HepG2 (cell line): ENCODE measurements at regions not wholly inside any gene's neighbourhood (a gene's known extent, or its start where the extent isn't known, plus 50 kb on each side); places are given as distances from the start of the nearest gene placed in this dataset.

Experiments used
- ATAC-seq: fragments of 200-7000 bp; cut with Tn5 transposase; 3 replicates; pipeline ENCODE4 v1.9.1; 2020; ENCODE audit warnings: mild to moderate bottlenecking, moderate library complexity
- BruUV-seq: library from RNA; stranded (reverse); fragments of 400-500 nt; replicated peaks from 2 replicates; lab custom pipeline; 2021; lab: Mats Ljungman, UMichigan
- CTCF ChIA-PET: fragments of 300-600 bp; formaldehyde crosslinking; extraction: SDS; loops from one replicate; lab custom pipeline; 2021; ENCODE audit warnings: low total read pairs, inconsistent platforms, low intra/inter-chr PET ratio; lab: Yijun Ruan, JAX
- POLR2A ChIA-PET: fragments of 350-600 bp; sonication (Branson Sonifier 250); formaldehyde crosslinking; loops from one replicate; lab custom pipeline; 2020; ENCODE audit warnings: antibody characterized with exemption, inconsistent platforms; lab: Yijun Ruan, JAX
- DNase-seq: peaks from one replicate; pipeline ENCODE4 v3.0.0-alpha.2; 2015; ENCODE audit warnings: low spot score
- FAIRE-seq: peaks from 3 replicates; lab custom pipeline; 2011; peaks lifted over from hg19 to GRCh38; lab: Jason Lieb, UNC
- H2AFZ ChIP-seq: one replicate; pipeline ENCODE4 v1.6.1; 2011; ENCODE audit warnings: low read length, inconsistent platforms
- H3K27ac ChIP-seq: fragments of 300-600 bp; 3 replicates; pipeline ENCODE4 v1.8.0; 2011; ENCODE audit warnings: mixed run types, mild to moderate bottlenecking, mixed read lengths, low read length, inconsistent platforms; ENCODE audit not compliant: insufficient read depth; ENCODE audit errors: extremely low read length
- H3K27me3 ChIP-seq, 2 experiments: fragments of 200-600 bp in 1 of 2; 2 replicates in 1 of 2; 3 replicates in 1 of 2; pipeline versions ENCODE4 v1.6.0 to v1.8.0; 2011; ENCODE audit warnings: low read length in 2 of 2, mild to moderate bottlenecking in 2 of 2, moderate library complexity in 2 of 2, inconsistent platforms in 1 of 2; ENCODE audit not compliant: insufficient read depth in 2 of 2, control insufficient read depth in 1 of 2
- H3K36me3 ChIP-seq, 2 experiments: fragments of 200-600 bp in 1 of 2; replicated peaks in 1 of 2; 2 replicates in 1 of 2; 3 replicates in 1 of 2; pipeline versions ENCODE4 v1.5.1 to v1.8.0; 2011; ENCODE audit warnings: low read length in 2 of 2, inconsistent platforms in 1 of 2; ENCODE audit not compliant: insufficient read depth in 2 of 2, control insufficient read depth in 1 of 2
- H3K4me1 ChIP-seq: 2 replicates; pipeline ENCODE4 v1.5.1; 2012; ENCODE audit warnings: low read length, inconsistent platforms; ENCODE audit not compliant: insufficient read depth
- H3K4me2 ChIP-seq: 2 replicates; pipeline ENCODE4 v1.6.0; 2011; ENCODE audit warnings: low read depth, low read length, inconsistent platforms
- H3K4me3 ChIP-seq, 3 experiments: fragments of 200-600 bp in 1 of 3; sonication (generic), shearing (Covaris generic) in 1 of 3; replicated peaks in 1 of 3; 2 replicates each; pipeline ENCODE4 v1.5.1; 2011 to 2016; ENCODE audit warnings: low read length in 3 of 3, inconsistent platforms in 2 of 3, low read depth in 2 of 3, mild to moderate bottlenecking in 2 of 3, control low read depth in 1 of 3, mixed read lengths in 1 of 3; ENCODE audit not compliant: insufficient read depth in 1 of 3
- H3K79me2 ChIP-seq: one replicate; pipeline ENCODE4 v1.6.1; 2011; ENCODE audit warnings: low read length, inconsistent platforms; ENCODE audit not compliant: insufficient read depth
- H3K9ac ChIP-seq: 2 replicates; pipeline ENCODE4 v1.6.0; 2011; ENCODE audit warnings: mild to moderate bottlenecking, low read depth, low read length, inconsistent platforms; ENCODE audit not compliant: insufficient read depth
- H3K9me3 ChIP-seq: 2 replicates; pipeline ENCODE4 v1.5.1; 2012; ENCODE audit warnings: mild to moderate bottlenecking, low read length
- H4K20me1 ChIP-seq: 2 replicates; pipeline ENCODE4 v1.6.0; 2011; ENCODE audit warnings: inconsistent platforms, mild to moderate bottlenecking, low read length, moderate library complexity; ENCODE audit not compliant: insufficient read depth
- ATF2 ChIP-seq: sonication (generic); formaldehyde crosslinking; IDR thresholded peaks from 2 replicates; pipeline ENCODE4 v1.4.0; 2020; ENCODE audit warnings: missing genetic modification reagents
- ATF4 ChIP-seq, 2 experiments: fragments of 450-650 bp in 1 of 2; sonication (generic) in 1 of 2; formaldehyde crosslinking; IDR thresholded peaks; 2 replicates each; pipeline versions ENCODE4 v1.5.0 to v1.8.0; 2020 to 2022; ENCODE audit warnings: mild to moderate bottlenecking in 1 of 2, missing genetic modification reagents in 1 of 2
- DR1 ChIP-seq: sonication (generic); formaldehyde crosslinking; IDR thresholded peaks from 2 replicates; pipeline ENCODE4 v1.8.0; 2021; ENCODE audit warnings: mild to moderate bottlenecking, missing genetic modification reagents, inconsistent platforms
- FOSL2 ChIP-seq: sonication (generic); formaldehyde crosslinking; IDR thresholded peaks from 2 replicates; pipeline ENCODE4 v1.4.0; 2020; ENCODE audit warnings: missing genetic modification reagents
- MAFG ChIP-seq: sonication (generic); formaldehyde crosslinking; IDR thresholded peaks from 2 replicates; pipeline ENCODE4 v1.5.1; 2020; ENCODE audit warnings: mild to moderate bottlenecking, missing genetic modification reagents
- MED1 ChIP-seq: sonication (generic); formaldehyde crosslinking; IDR thresholded peaks from 2 replicates; pipeline ENCODE4 v1.4.0; 2020; ENCODE audit warnings: missing genetic modification reagents
- MLLT10 ChIP-seq: sonication (generic); formaldehyde crosslinking; IDR thresholded peaks from 2 replicates; pipeline ENCODE4 v1.4.0; 2020; ENCODE audit warnings: missing genetic modification reagents
- MXD3 ChIP-seq: IDR thresholded peaks from 2 replicates; pipeline ENCODE4 v1.6.1; 2016; ENCODE audit warnings: mild to moderate bottlenecking, missing biosample characterization, missing genetic modification reagents
- NFE2L2 ChIP-seq: fragments of 150-350 bp; IDR thresholded peaks from 2 replicates; pipeline ENCODE4 v1.6.1; 2014; ENCODE audit warnings: low read length
- PHF20 ChIP-seq: sonication (generic); formaldehyde crosslinking; IDR thresholded peaks from 2 replicates; pipeline ENCODE4 v1.5.0; 2020; ENCODE audit warnings: mild to moderate bottlenecking, missing genetic modification reagents
- RCOR2 ChIP-seq: IDR thresholded peaks from 2 replicates; pipeline ENCODE4 v1.6.1; 2016; ENCODE audit warnings: missing biosample characterization, missing genetic modification reagents
- THAP7 ChIP-seq: sonication (generic); formaldehyde crosslinking; IDR thresholded peaks from 2 replicates; pipeline ENCODE4 v1.8.1; 2023; ENCODE audit warnings: mild to moderate bottlenecking, missing genetic modification reagents
- TMF1 ChIP-seq: sonication (generic); formaldehyde crosslinking; IDR thresholded peaks from 2 replicates; pipeline ENCODE4 v1.8.1; 2022; ENCODE audit warnings: low read depth, missing genetic modification reagents
- TRIM24 ChIP-seq: sonication (generic); formaldehyde crosslinking; IDR thresholded peaks from 2 replicates; pipeline ENCODE4 v1.8.0; 2022; ENCODE audit warnings: mild to moderate bottlenecking, missing genetic modification reagents
- ZKSCAN8 ChIP-seq: IDR thresholded peaks from 2 replicates; pipeline ENCODE4 v1.6.1; 2016; ENCODE audit warnings: borderline replicate concordance, missing genetic modification reagents, missing compliant biosample characterization
- ZNF180 ChIP-seq: sonication (generic); formaldehyde crosslinking; IDR thresholded peaks from 2 replicates; pipeline ENCODE4 v1.4.0; 2020; ENCODE audit warnings: low read depth, missing genetic modification reagents, borderline replicate concordance
- ZNF605 ChIP-seq: sonication (generic); formaldehyde crosslinking; IDR thresholded peaks from 2 replicates; pipeline ENCODE4 v1.8.0; 2022; ENCODE audit warnings: mild to moderate bottlenecking, missing genetic modification reagents
- ZNF747 ChIP-seq: sonication (generic); formaldehyde crosslinking; IDR thresholded peaks from 2 replicates; pipeline ENCODE4 v1.8.1; 2023; ENCODE audit warnings: missing genetic modification reagents, mild to moderate bottlenecking, borderline replicate concordance
- ZNF792 ChIP-seq: IDR thresholded peaks from 2 replicates; pipeline ENCODE4 v1.6.1; 2016
- ZNF878 ChIP-seq: sonication (generic); formaldehyde crosslinking; IDR thresholded peaks from 2 replicates; pipeline ENCODE4 v1.8.1; 2023; ENCODE audit warnings: mild to moderate bottlenecking, missing genetic modification reagents, moderate library complexity
- WGBS: methylation state at CpG from one replicate; pipeline ENCODE4 v1.1.6; 2017; ENCODE audit warnings: low lambda C conversion rate; 5-methylcytosine and 5-hydroxymethylcytosine counted together
- in situ Hi-C: cut with HindIII; loops from 2 replicates; pipeline ENCODE4 v1.10.0; 2017; ENCODE audit warnings: low pct_unique_long_range_greater_than_20kb; ENCODE audit not compliant: extremely low pct_ligation_motif_present
- intact Hi-C: fragments of 100-400 bp; cut with micrococcal nuclease; formaldehyde crosslinking; loops from one replicate; pipeline ENCODE4 v1.10.0; 2022; ENCODE audit not compliant: unreplicated experiment

- FAIRE-seq (no peak), ATAC-seq (no peak), DNase-seq (no peak)
- WGBS, result 5% methylated on average over 2 of the region's 2 CpGs
- Histone ChIP-seq H4K20me1 (no peaks in the 10 kb centered on the region), H3K79me2 (no peaks in the 10 kb centered on the region), H3K4me2 (no peak overlapping the region), H3K27me3 (no peaks in the 10 kb centered on the region; a peak in 1 of 5 replicates), H3K9me3 (no peaks in the 10 kb centered on the region), H2AFZ (no peak overlapping the region), H3K9ac (no peak overlapping the region), H3K4me3 (no peak overlapping the region), H3K4me1 (no peaks in the 10 kb centered on the region), H3K36me3 (no peaks in the 10 kb centered on the region), H3K27ac (no peak overlapping the region)
- intact Hi-C loops, result no loop called here
- ChIA-PET CTCF (no interaction called here), POLR2A (no interaction called here)
- BruUV-seq, result no TSS peak
- in situ Hi-C loops, result no loop called here
- no peak for TF ChIP-seq MED1 (CRISPR knock-in tag)
- TF ChIP-seq ATF2 (CRISPR knock-in tag), result no peak
- TF ChIP-seq ZNF180 (CRISPR knock-in tag), result no peak
- no peak for TF ChIP-seq FOSL2 (CRISPR knock-in tag)
- no peak for TF ChIP-seq ZKSCAN8
- TF ChIP-seq MXD3 (CRISPR knock-in tag), result no peak
- no peak for TF ChIP-seq MLLT10 (CRISPR knock-in tag)
- no peak for TF ChIP-seq RCOR2
- TF ChIP-seq ZNF878 (CRISPR knock-in tag), result no peak
- no peak for TF ChIP-seq NFE2L2
- no peak for TF ChIP-seq THAP7 (CRISPR knock-in tag)
- TF ChIP-seq ZNF747 (CRISPR knock-in tag), result no peak
- TF ChIP-seq DR1 (CRISPR knock-in tag), result no peak
- TF ChIP-seq ZNF792, result no peak
- TF ChIP-seq TRIM24 (CRISPR knock-in tag), result no peak
- TF ChIP-seq PHF20, result no peak
- no peak for TF ChIP-seq ZNF605
- no peak for TF ChIP-seq MAFG (CRISPR knock-in tag)
- TF ChIP-seq ATF4 (CRISPR knock-in tag; IDR thresholded peaks at IDR 0.05), result no peak
- no peak for TF ChIP-seq TMF1
Observed at GRCh38 chr18:61132031-61132430, 201.2 kb upstream of the CDH20 start.
